Lower leg skin (tissue), 4 donors: ENCODE measurements at regions not wholly inside any gene's neighbourhood (a gene's known extent, or its start where the extent isn't known, plus 50 kb on each side); places are given as distances from the start of the nearest gene placed in this dataset.

Source experiments
- DNase-seq, 2 donors: peaks; one replicate each; pipeline ENCODE4 v3.0.0-alpha.2; 2019; ENCODE audit warnings: low spot score in 2 of 2
- H3K4me3 ChIP-seq: fragments of 200-600 bp; sonication (generic); 2 replicates; pipeline ENCODE4 v1.5.1; 2017; ENCODE audit warnings: mild to moderate bottlenecking, low read depth; ENCODE audit not compliant: poor library complexity, severe bottlenecking
- POLR2A ChIP-seq, 2 donors: fragments of 450-650 bp; IDR thresholded peaks; one replicate each; pipeline ENCODE4 v1.6.1; 2016 to 2017; ENCODE audit warnings: antibody characterized with exemption in 2 of 2, mild to moderate bottlenecking in 1 of 2, moderate library complexity in 1 of 2
- WGBS, 2 donors: methylation state at CpG; one replicate each; pipeline ENCODE4 v1.1.5; 2018; 5-methylcytosine and 5-hydroxymethylcytosine counted together
- intact Hi-C: fragments of 100-400 bp; cut with DNase I; formaldehyde crosslinking; loops from one replicate; pipeline ENCODE4 v1.15.0; 2023; ENCODE audit warnings: low total_unique reads
- TF ChIP-seq, protein P1 (sequence below), 3 donors: fragments of 450-650 bp; IDR thresholded peaks; one replicate each; pipeline ENCODE4 v1.5.1; 2016; ENCODE audit warnings: antibody characterized with exemption in 3 of 3, mild to moderate bottlenecking in 3 of 3, moderate library complexity in 2 of 3

DNA sequence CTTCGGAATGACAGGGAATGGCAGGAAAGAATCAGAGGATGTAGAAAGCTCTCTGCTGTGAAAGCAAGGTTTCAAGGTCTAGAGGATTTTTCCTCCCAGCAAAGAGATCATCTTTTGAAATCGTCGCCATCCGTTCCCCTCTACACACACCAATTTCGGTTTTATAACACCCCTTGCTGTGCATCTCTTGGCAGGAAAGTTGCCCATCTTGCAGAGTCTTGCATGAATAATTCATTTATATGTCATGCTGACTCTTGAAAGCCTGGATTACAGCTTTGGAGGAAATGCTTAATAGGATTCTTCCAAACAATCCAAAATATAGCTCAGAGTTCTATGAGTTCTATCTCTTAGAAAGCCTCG, 262.7 kb downstream of the CHL1 start:
- intact Hi-C loops, result no loop called here
- TF ChIP-seq, protein P1, sequence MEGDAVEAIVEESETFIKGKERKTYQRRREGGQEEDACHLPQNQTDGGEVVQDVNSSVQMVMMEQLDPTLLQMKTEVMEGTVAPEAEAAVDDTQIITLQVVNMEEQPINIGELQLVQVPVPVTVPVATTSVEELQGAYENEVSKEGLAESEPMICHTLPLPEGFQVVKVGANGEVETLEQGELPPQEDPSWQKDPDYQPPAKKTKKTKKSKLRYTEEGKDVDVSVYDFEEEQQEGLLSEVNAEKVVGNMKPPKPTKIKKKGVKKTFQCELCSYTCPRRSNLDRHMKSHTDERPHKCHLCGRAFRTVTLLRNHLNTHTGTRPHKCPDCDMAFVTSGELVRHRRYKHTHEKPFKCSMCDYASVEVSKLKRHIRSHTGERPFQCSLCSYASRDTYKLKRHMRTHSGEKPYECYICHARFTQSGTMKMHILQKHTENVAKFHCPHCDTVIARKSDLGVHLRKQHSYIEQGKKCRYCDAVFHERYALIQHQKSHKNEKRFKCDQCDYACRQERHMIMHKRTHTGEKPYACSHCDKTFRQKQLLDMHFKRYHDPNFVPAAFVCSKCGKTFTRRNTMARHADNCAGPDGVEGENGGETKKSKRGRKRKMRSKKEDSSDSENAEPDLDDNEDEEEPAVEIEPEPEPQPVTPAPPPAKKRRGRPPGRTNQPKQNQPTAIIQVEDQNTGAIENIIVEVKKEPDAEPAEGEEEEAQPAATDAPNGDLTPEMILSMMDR (IDR thresholded peaks at IDR 0.05), result no peak
- no peak for TF ChIP-seq POLR2A (IDR thresholded peaks at IDR 0.05)
- no peak overlapping the region for H3K4me3 ChIP-seq
- WGBS, 2 donors, result 71 to 75% methylated on average over 6 of the region's 6 CpGs
- no peak for DNase-seq

DNA sequence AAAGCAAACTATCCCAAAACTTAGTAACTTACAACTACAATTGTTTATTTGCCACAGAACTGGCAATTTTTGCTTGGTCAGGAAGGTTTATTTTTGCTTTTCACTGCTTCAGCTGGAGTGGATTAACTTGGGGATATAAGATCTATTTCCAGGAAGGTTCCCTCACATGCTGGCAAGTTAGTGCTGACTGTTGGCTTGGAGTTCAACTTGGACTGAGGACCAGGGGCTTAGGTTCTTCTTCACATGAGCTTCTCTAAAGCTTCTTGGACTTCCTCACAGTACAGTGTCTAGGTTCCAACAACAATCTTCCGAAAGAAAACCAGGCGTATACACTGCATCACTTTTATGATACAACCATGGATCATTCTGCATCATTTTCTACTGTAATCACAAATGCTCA, 264.4 kb downstream of the CHL1 start:
- H3K4me3 ChIP-seq, result no peak overlapping the region
- WGBS, 2 donors, result 78 to 82% methylated on average over 2 of the region's 2 CpGs
- intact Hi-C loops, result no loop called here
- no peak for DNase-seq
- TF ChIP-seq, protein P1 (IDR thresholded peaks at IDR 0.05), result no peak
- TF ChIP-seq POLR2A (IDR thresholded peaks at IDR 0.05), result no peak

DNA sequence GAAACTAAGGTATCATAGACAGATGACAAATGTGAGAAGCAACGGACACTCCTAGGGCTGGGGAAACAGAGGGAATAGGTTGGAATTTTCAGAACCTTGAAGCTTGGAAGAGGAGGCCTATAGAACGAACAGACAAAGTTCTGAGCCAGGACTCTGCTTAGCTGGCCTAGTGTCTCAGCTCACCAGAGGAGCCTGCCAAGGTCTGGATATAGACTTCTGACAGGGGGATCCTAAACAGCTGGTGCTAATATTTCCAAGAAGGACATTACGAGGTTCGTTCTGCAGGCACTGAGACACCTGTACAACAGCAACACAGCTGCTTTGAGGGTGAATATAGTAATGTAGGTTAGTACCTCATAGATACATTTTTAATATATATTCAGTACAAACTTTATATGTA, 266.3 kb downstream of the CHL1 start:
- DNase-seq, result no peak
- TF ChIP-seq, protein P1 (IDR thresholded peaks at IDR 0.05), result no peak
- TF ChIP-seq POLR2A (IDR thresholded peaks at IDR 0.05), result no peak
- intact Hi-C loops, result no loop called here
- no peak overlapping the region for H3K4me3 ChIP-seq
- WGBS, 2 donors, result 54 to 72% methylated on average over 4 of the region's 4 CpGs

DNA sequence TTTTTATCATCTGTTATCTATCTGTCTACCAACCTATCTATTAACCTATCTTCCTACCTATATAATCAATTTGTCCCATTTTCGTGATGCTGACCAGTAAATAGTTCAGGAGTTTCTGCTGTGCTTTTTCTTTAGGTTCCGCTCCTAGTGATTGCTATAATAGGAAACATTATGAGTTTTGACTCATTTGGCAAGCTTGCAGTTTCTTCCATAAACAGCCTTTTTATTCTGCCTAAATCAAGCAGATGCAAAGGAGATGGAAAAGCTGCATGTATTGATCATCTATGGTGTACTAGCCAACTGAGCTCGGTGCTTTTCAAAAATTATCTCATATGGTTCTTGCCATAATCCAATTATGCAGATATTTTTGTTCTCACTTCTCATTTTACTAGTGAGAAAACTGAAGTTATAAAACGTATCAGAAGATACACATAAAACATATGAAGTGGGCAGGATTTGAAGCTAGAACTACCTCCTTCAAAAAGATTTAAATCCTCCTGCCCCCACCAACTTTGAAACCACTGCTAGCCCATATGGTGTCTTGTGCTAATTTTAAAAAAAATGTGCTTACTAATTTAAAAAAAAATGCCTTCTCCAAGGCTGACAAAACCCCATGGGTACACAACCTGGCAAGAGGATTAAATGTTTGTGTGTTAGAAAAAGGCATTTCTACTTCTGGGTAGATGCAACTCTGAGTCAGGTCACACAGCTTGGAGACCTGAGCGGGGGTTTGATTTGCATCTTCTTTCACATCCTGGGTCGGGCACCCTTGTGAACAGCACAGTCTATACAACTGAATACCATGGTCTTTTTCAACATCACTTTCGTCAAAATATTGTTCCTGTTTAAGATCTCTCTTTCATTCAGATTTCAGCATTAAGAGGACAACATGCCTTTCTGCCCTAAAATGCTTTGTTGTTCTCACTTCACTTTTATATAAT, 267.0 kb downstream of the CHL1 start:
- DNase-seq, result no peak
- 60 to 61% methylated on average over 7 of the region's 7 CpGs for WGBS, 2 donors
- TF ChIP-seq, protein P1 (IDR thresholded peaks at IDR 0.05), result no peak
- no peak for TF ChIP-seq POLR2A (IDR thresholded peaks at IDR 0.05)
- no peak overlapping the region for H3K4me3 ChIP-seq
- intact Hi-C loops, result no loop called here

GRCh38 chr3:464255-464654, 267.7 kb downstream of the CHL1 start:
- no peak overlapping the region for H3K4me3 ChIP-seq
- DNase-seq, result no peak
- intact Hi-C loops, result no loop called here
- 55 to 71% methylated on average over 3 of the region's 3 CpGs for WGBS, 2 donors
- TF ChIP-seq, protein P1 (IDR thresholded peaks at IDR 0.05), result no peak
- no peak for TF ChIP-seq POLR2A (IDR thresholded peaks at IDR 0.05)
